ENCODE measurements at regions not wholly inside any gene's neighbourhood (a gene's known extent, or its start where the extent isn't known, plus 50 kb on each side); places are given as distances from the start of the nearest gene placed in this dataset.

DNA sequence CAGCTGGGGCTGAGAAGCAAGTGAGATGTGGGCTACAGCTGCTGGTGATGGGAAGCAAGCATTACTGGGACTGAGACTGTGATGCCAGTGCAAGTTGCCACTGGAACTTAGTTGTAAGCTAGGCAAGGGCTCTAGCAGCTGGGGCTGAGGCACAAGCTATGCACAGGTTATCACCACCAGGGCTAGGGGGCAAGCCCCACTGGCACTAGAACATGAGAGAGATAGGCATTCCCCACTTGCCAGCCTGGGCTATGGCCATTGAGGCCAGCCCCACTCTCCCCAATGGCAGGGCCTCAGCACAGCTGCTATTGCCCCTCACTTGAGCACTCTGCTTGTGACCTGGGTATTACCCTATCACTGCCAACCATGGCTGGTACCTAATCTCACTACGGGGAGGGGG lies 130.8 kb upstream of the SMIM31 start:
- no peak overlapping the region for H3K27ac ChIP-seq (ENCODE audit: low read depth, low read length)
- H4K8ac ChIP-seq (ENCODE audit: extremely low read depth, insufficient read depth, low read length) = no peak overlapping the region; the same call in 1 of the 2 replicates
- no peak overlapping the region for H3K9ac ChIP-seq (replicated peaks in 1 of 4; ENCODE audit: extremely low read depth in 1 of 4, low read depth in 3 of 4, low read length in 3 of 4)
- no peak overlapping the region for H2BK5ac ChIP-seq (ENCODE audit: low read depth, low read length)
- FAIRE-seq (no peak), DNase-seq (ENCODE audit: low read depth in 1 of 2, low spot score in 2 of 2) (no peak)
- H3K23ac ChIP-seq (ENCODE audit: insufficient read length) = no peak overlapping the region
- H4K5ac ChIP-seq (ENCODE audit: insufficient read length, low read depth, low read length) = no peak overlapping the region
- WGBS, 2 experiments (ENCODE audit: extremely low coverage in 1 of 2, insufficient coverage in 1 of 2, insufficient read length in 1 of 2, insufficient replicate concordance in 2 of 2, low coverage in 1 of 2, low lambda C conversion rate in 2 of 2, missing lambda C conversion rate in 1 of 2) = 94% methylated on average over 1 of the region's 1 CpG; no CpG with 5 or more reads in 1 of the 2 experiments
- no peak overlapping the region for H2BK12ac ChIP-seq (ENCODE audit: low read depth, low read length)
- no peak overlapping the region for H3K4me2 ChIP-seq (ENCODE audit: insufficient read depth in 1 of 2, low read depth in 2 of 2, low read length in 2 of 2)
- ChIA-PET CTCF (ENCODE audit: partially characterized antibody) (interaction anchor here (1.0 kb wide), 1 partner anchor 108 kb away, joined by 3 read pairs; no protein-coding TSS in a partner anchor), POLR2A (ENCODE audit: partially characterized antibody) (no interaction called here)
- no peak overlapping the region for H2BK120ac ChIP-seq (replicated peaks; ENCODE audit: low read depth, low read length)
- no peak overlapping the region for H3K18ac ChIP-seq (ENCODE audit: extremely low read depth, low read length)
- no peaks in the 10 kb centered on the region for H3K9me3 ChIP-seq (ENCODE audit: insufficient read depth in 2 of 2, low read depth in 1 of 2, low read length in 1 of 2)
- H2AFZ ChIP-seq (ENCODE audit: low read length) = no peak overlapping the region
- no peaks in the 10 kb centered on the region for H3K36me3 ChIP-seq (ENCODE audit: control insufficient read depth in 2 of 4, insufficient read depth in 4 of 4, low read length in 3 of 4)
- no peak overlapping the region for H3K4ac ChIP-seq (replicated peaks; ENCODE audit: insufficient read length, low read depth, low read length)
- H4K20me1 ChIP-seq (replicated peaks in 1 of 2; ENCODE audit: control insufficient read depth in 1 of 2, insufficient read depth in 2 of 2, low read length in 2 of 2) = no peaks in the 10 kb centered on the region
- H2BK20ac ChIP-seq (ENCODE audit: low read length) = no peak overlapping the region
- no peaks in the 10 kb centered on the region for H3K23me2 ChIP-seq (ENCODE audit: low read depth, low read length)
- no peak overlapping the region for H2AK5ac ChIP-seq (ENCODE audit: low read depth, low read length)
- H2BK15ac ChIP-seq (ENCODE audit: low read length) = no peak overlapping the region
- no peaks in the 10 kb centered on the region for H3K27me3 ChIP-seq (replicated peaks in 1 of 4; ENCODE audit: control insufficient read depth in 3 of 4, extremely low read depth in 1 of 4, insufficient read depth in 3 of 4, low read length in 3 of 4)
- H3K79me2 ChIP-seq (ENCODE audit: control insufficient read depth in 1 of 2, insufficient read depth in 2 of 2, low read length in 2 of 2) = no peaks in the 10 kb centered on the region
- no peaks in the 10 kb centered on the region for H3K79me1 ChIP-seq (ENCODE audit: low read depth, low read length)
- no peaks in the 10 kb centered on the region for H3K4me1 ChIP-seq (replicated peaks in 1 of 4; ENCODE audit: control insufficient read depth in 3 of 4, insufficient read depth in 4 of 4, low read length in 3 of 4)
- peak overlapping the region; percentile 39 for H4K91ac ChIP-seq (replicated peaks; ENCODE audit: insufficient read length, low read length)
- H3K4me3 ChIP-seq (ENCODE audit: extremely low read depth in 1 of 4, insufficient read depth in 2 of 4, low read depth in 3 of 4, low read length in 4 of 4) = no peak overlapping the region
- H3K56ac ChIP-seq (replicated peaks; ENCODE audit: insufficient read length, low read depth, low read length) = no peak overlapping the region
- no peak overlapping the region for H3K14ac ChIP-seq (ENCODE audit: insufficient read length)
- TF ChIP-seq CHD1 (IDR thresholded peaks at IDR 0.05; ENCODE audit: low read depth, low read length) = no peak
- TF ChIP-seq SP4 (IDR thresholded peaks at IDR 0.05; ENCODE audit: low read length) = no peak
- no peak for TF ChIP-seq ZNF274 (IDR thresholded peaks at IDR 0.05; ENCODE audit: borderline replicate concordance, extremely low read depth, low read length)

Measured in H1 (cell line).